ENCODE measurements at regions not wholly inside any gene's neighbourhood (a gene's known extent, or its start where the extent isn't known, plus 50 kb on each side); places are given as distances from the start of the nearest gene placed in this dataset.

- intact Hi-C loops (cut with DNase I, micrococcal nuclease), result no loop called here
- no peak overlapping the region for H3K4me3 ChIP-seq (ENCODE audit: low read length)
- H3K27me3 ChIP-seq (ENCODE audit: control insufficient read depth in 1 of 2, insufficient read depth in 2 of 2, low read length in 2 of 2), result no peaks in the 10 kb centered on the region
- DNase-seq, result no peak
- no peak overlapping the region for H3K27ac ChIP-seq (ENCODE audit: low read depth in 1 of 2, low read length in 2 of 2)
- TF ChIP-seq CTCF (IDR thresholded peaks at IDR 0.05), result no peak
- no peak overlapping the region for H3K4me3 Mint-ChIP-seq
- H3K4me1 Mint-ChIP-seq (ENCODE audit: low read depth), result no peaks in the 10 kb centered on the region
- H3K27ac Mint-ChIP-seq, result no peak overlapping the region
- peaks cover 0 to 3% of the 10 kb centered on the region in 2 experiments for H3K9me3 ChIP-seq (ENCODE audit: control insufficient read depth in 1 of 2, insufficient read depth in 1 of 2, low read length in 2 of 2)
- CTCF ChIA-PET, result no interaction called here
- ATAC-seq (ENCODE audit: poor library complexity), result no peak
- H3K36me3 ChIP-seq (ENCODE audit: insufficient read depth, low read length), result no peaks in the 10 kb centered on the region
- no peaks in the 10 kb centered on the region for H3K27me3 Mint-ChIP-seq
- POLR2A ChIA-PET, result no interaction called here
- no peaks in the 10 kb centered on the region for H3K36me3 Mint-ChIP-seq (ENCODE audit: low read depth)
- peaks cover 19% of the 10 kb centered on the region for H3K9me3 Mint-ChIP-seq
- H3K4me1 ChIP-seq (ENCODE audit: insufficient read depth, low read length), result no peaks in the 10 kb centered on the region
These were observed 263.0 kb upstream of the ALG10 start for GRCh38 chr12:33759279-33759678.

- H3K9me3 Mint-ChIP-seq, result peaks cover 19% of the 10 kb centered on the region
- Histone ChIP-seq H3K4me3 (ENCODE audit: low read length) (no peak overlapping the region), H3K4me1 (ENCODE audit: insufficient read depth, low read length) (no peaks in the 10 kb centered on the region), H3K9me3 (ENCODE audit: control insufficient read depth in 1 of 2, insufficient read depth in 1 of 2, low read length in 2 of 2) (peaks cover 0 to 3% of the 10 kb centered on the region in 2 experiments), H3K27ac (ENCODE audit: low read depth in 1 of 2, low read length in 2 of 2) (no peak overlapping the region), H3K36me3 (ENCODE audit: insufficient read depth, low read length) (no peaks in the 10 kb centered on the region), H3K27me3 (ENCODE audit: control insufficient read depth in 1 of 2, insufficient read depth in 2 of 2, low read length in 2 of 2) (no peaks in the 10 kb centered on the region)
- intact Hi-C loops (cut with DNase I, micrococcal nuclease), result no loop called here
- H3K36me3 Mint-ChIP-seq (ENCODE audit: low read depth), result no peaks in the 10 kb centered on the region
- H3K27me3 Mint-ChIP-seq, result no peaks in the 10 kb centered on the region
- ChIA-PET POLR2A (no interaction called here), CTCF (no interaction called here)
- ATAC-seq (ENCODE audit: poor library complexity) (no peak), DNase-seq (no peak)
- no peak for TF ChIP-seq CTCF (IDR thresholded peaks at IDR 0.05)
- no peak overlapping the region for H3K27ac Mint-ChIP-seq
- H3K4me3 Mint-ChIP-seq, result no peak overlapping the region
- H3K4me1 Mint-ChIP-seq (ENCODE audit: low read depth), result no peaks in the 10 kb centered on the region
These were observed 259.0 kb upstream of the ALG10 start for GRCh38 chr12:33763331-33763730.

- Mint-ChIP-seq H3K4me1 (ENCODE audit: low read depth) (no peaks in the 10 kb centered on the region), H3K4me3 (no peak overlapping the region), H3K27me3 (no peaks in the 10 kb centered on the region), H3K36me3 (ENCODE audit: low read depth) (no peaks in the 10 kb centered on the region), H3K9me3 (peaks cover 9% of the 10 kb centered on the region), H3K27ac (no peak overlapping the region)
- ChIA-PET POLR2A (no interaction called here), CTCF (no interaction called here)
- H3K4me1 ChIP-seq (ENCODE audit: insufficient read depth, low read length), result no peaks in the 10 kb centered on the region
- no peak overlapping the region for H3K4me3 ChIP-seq (ENCODE audit: low read length)
- ATAC-seq (ENCODE audit: poor library complexity) (no peak), DNase-seq (no peak)
- H3K27ac ChIP-seq (ENCODE audit: low read depth in 1 of 2, low read length in 2 of 2), result no peak overlapping the region
- peaks cover 0 to 7% of the 10 kb centered on the region in 2 experiments for H3K9me3 ChIP-seq (ENCODE audit: control insufficient read depth in 1 of 2, insufficient read depth in 1 of 2, low read length in 2 of 2)
- intact Hi-C loops (cut with DNase I, micrococcal nuclease), result no loop called here
- no peaks in the 10 kb centered on the region for H3K36me3 ChIP-seq (ENCODE audit: insufficient read depth, low read length)
- no peaks in the 10 kb centered on the region for H3K27me3 ChIP-seq (ENCODE audit: control insufficient read depth in 1 of 2, insufficient read depth in 2 of 2, low read length in 2 of 2)
- no peak for TF ChIP-seq CTCF (IDR thresholded peaks at IDR 0.05)
These were observed 251.6 kb upstream of the ALG10 start for GRCh38 chr12:33770652-33771051.
